PC-3 (cell line): ENCODE measurements at regions not wholly inside any gene's neighbourhood (a gene's known extent, or its start where the extent isn't known, plus 50 kb on each side); places are given as distances from the start of the nearest gene placed in this dataset.

Experiments used
- ATAC-seq: fragments of 200-7000 bp; cut with Tn5 transposase; 2 replicates; pipeline ENCODE4 v1.9.1; 2020; ENCODE audit warnings: mild to moderate bottlenecking, moderate library complexity
- BruUV-seq: library from RNA; stranded (reverse); fragments of 400-500 nt; replicated peaks from 2 replicates; lab custom pipeline; 2021; lab: Mats Ljungman, UMichigan
- CTCF ChIA-PET: fragments of 300-600 bp; sonication (Branson Sonifier 250); formaldehyde crosslinking; loops from one replicate; lab custom pipeline; 2022; ENCODE audit warnings: antibody characterized with exemption; lab: Charles Lee
- POLR2A ChIA-PET: fragments of 300-600 bp; sonication (Branson Sonifier 250); formaldehyde crosslinking; loops from one replicate; lab custom pipeline; 2022; ENCODE audit warnings: antibody characterized with exemption; ENCODE audit not compliant: unreplicated experiment; lab: Charles Lee
- DNase-seq: peaks from one replicate; pipeline ENCODE4 v3.0.0-alpha.2; 2015
- H2AFZ ChIP-seq: fragments of 300-600 bp; sonication (generic); 2 replicates; pipeline ENCODE4 v1.6.0; 2016; ENCODE audit warnings: antibody characterized with exemption, low read length
- H3F3A ChIP-seq: fragments of 300-600 bp; sonication (generic); one replicate; pipeline ENCODE4 v1.6.0; 2017; ENCODE audit warnings: antibody characterized with exemption, low read length, control low read depth, mild to moderate bottlenecking; ENCODE audit not compliant: unreplicated experiment
- H3K27ac ChIP-seq: fragments of 300-600 bp; sonication (generic); 2 replicates; pipeline ENCODE4 v1.5.1; 2016; ENCODE audit warnings: mild to moderate bottlenecking, low read length
- H3K27me3 ChIP-seq: fragments of 300-600 bp; sonication (generic); 2 replicates; pipeline ENCODE4 v1.6.1; 2016; ENCODE audit warnings: low read length, mixed read lengths
- H3K36me3 ChIP-seq: fragments of 300-600 bp; sonication (generic); 2 replicates; pipeline ENCODE4 v1.6.1; 2016; ENCODE audit warnings: low read depth, mixed run types, low read length, mixed read lengths
- H3K4me1 ChIP-seq: fragments of 300-600 bp; sonication (generic); 2 replicates; pipeline ENCODE4 v1.5.1; 2016; ENCODE audit warnings: low read length; ENCODE audit not compliant: insufficient read depth
- H3K4me2 ChIP-seq: fragments of 300-600 bp; sonication (generic); 2 replicates; pipeline ENCODE4 v1.6.0; 2016; ENCODE audit warnings: low read length
- H3K4me3 ChIP-seq: fragments of 300-600 bp; sonication (generic); 2 replicates; pipeline ENCODE4 v1.5.1; 2016; ENCODE audit warnings: mild to moderate bottlenecking, low read length, mixed read lengths
- H3K79me2 ChIP-seq: fragments of 300-600 bp; sonication (generic); 2 replicates; pipeline ENCODE4 v1.6.1; 2017; ENCODE audit warnings: low read length, mixed read lengths
- H3K9ac ChIP-seq: fragments of 300-600 bp; sonication (generic); 2 replicates; pipeline ENCODE4 v1.6.0; 2016; ENCODE audit warnings: mild to moderate bottlenecking, low read length
- H3K9me2 ChIP-seq: fragments of 300-600 bp; sonication (generic); replicated peaks from 2 replicates; pipeline ENCODE4 v1.6.1; 2016; ENCODE audit warnings: mixed run types, low read length, mixed read lengths
- H3K9me3 ChIP-seq: fragments of 300-600 bp; sonication (generic); 2 replicates; pipeline ENCODE4 v1.6.1; 2016; ENCODE audit warnings: low read length, mixed read lengths
- H4K20me1 ChIP-seq: fragments of 300-600 bp; sonication (generic); 2 replicates; pipeline ENCODE4 v1.6.1; 2016; ENCODE audit warnings: low read length, mixed read lengths
- CTCF ChIP-seq: fragments of 300-600 bp; sonication (generic); conservative IDR thresholded peaks from 2 replicates; pipeline ENCODE4 v1.5.1; 2017; ENCODE audit warnings: antibody characterized with exemption, low read depth, mild to moderate bottlenecking, low read length
- EZH2 ChIP-seq: fragments of 300-600 bp; sonication (generic); IDR thresholded peaks from one replicate; pipeline ENCODE4 v1.6.1; 2017; ENCODE audit warnings: antibody characterized with exemption, mild to moderate bottlenecking, low read length; ENCODE audit not compliant: unreplicated experiment
- EZH2phosphoT487 ChIP-seq: fragments of 300-600 bp; sonication (generic); IDR thresholded peaks from 2 replicates; pipeline ENCODE4 v1.6.1; 2018; ENCODE audit warnings: mild to moderate bottlenecking, antibody characterized with exemption, low read length, borderline replicate concordance
- intact Hi-C: fragments of 100-400 bp; cut with micrococcal nuclease; formaldehyde crosslinking; loops from 2 replicates; pipeline ENCODE4 v1.9.0; 2023

- no peaks in the 10 kb centered on the region for H3K9me2 ChIP-seq
- no peaks in the 10 kb centered on the region for H4K20me1 ChIP-seq
- ChIA-PET POLR2A (no interaction called here), CTCF (no interaction called here)
- H3K27me3 ChIP-seq, result no peaks in the 10 kb centered on the region
- intact Hi-C loops, result no loop called here
- TF ChIP-seq EZH2, result no peak
- no peak for TF ChIP-seq EZH2phosphoT487
- TF ChIP-seq CTCF, result no peak
- no peaks in the 10 kb centered on the region for H3K36me3 ChIP-seq
- no peaks in the 10 kb centered on the region for H3F3A ChIP-seq
- peak overlapping the region; percentile 53 for H3K4me2 ChIP-seq
- peak overlapping the region; percentile 7; the same call in 1 of the 2 replicates for H2AFZ ChIP-seq
- BruUV-seq, result no TSS peak
- ATAC-seq (peak; percentile 35; the same call in 1 of the 2 replicates), DNase-seq (peak; percentile 22)
- H3K4me1 ChIP-seq, result peaks cover 7% of the 10 kb centered on the region; the same call in 1 of the 2 replicates
- H3K79me2 ChIP-seq, result no peaks in the 10 kb centered on the region
- no peak overlapping the region for H3K9ac ChIP-seq
- peak overlapping the region; percentile 1; the same call in 1 of the 2 replicates for H3K4me3 ChIP-seq
- no peaks in the 10 kb centered on the region for H3K9me3 ChIP-seq
- H3K27ac ChIP-seq, result no peak overlapping the region
Measured at GRCh38 chr4:125062115-125063050, 252.4 kb upstream of the FAT4 start.

- Histone ChIP-seq H3F3A (no peaks in the 10 kb centered on the region), H3K9me2 (no peaks in the 10 kb centered on the region), H3K9me3 (no peaks in the 10 kb centered on the region), H2AFZ (no peak overlapping the region), H3K27me3 (no peaks in the 10 kb centered on the region), H3K36me3 (no peaks in the 10 kb centered on the region), H3K9ac (no peak overlapping the region), H3K4me1 (peaks cover 7% of the 10 kb centered on the region; the same call in 1 of the 2 replicates), H3K4me3 (no peak overlapping the region), H3K27ac (no peak overlapping the region), H3K79me2 (no peaks in the 10 kb centered on the region), H3K4me2 (no peak overlapping the region), H4K20me1 (no peaks in the 10 kb centered on the region)
- ChIA-PET CTCF (no interaction called here), POLR2A (no interaction called here)
- intact Hi-C loops, result no loop called here
- TF ChIP-seq EZH2phosphoT487 (no peak), EZH2 (no peak), CTCF (no peak)
- BruUV-seq, result no TSS peak
- DNase-seq, result no peak
- ATAC-seq, result no peak
Measured at GRCh38 chr4:125060376-125060775, 254.4 kb upstream of the FAT4 start.

GRCh38 chr4:125049711-125050110 is 265.0 kb upstream of the FAT4 start:
- POLR2A ChIA-PET, result no interaction called here
- Histone ChIP-seq H3K27ac (no peak overlapping the region), H3K79me2 (no peaks in the 10 kb centered on the region), H3K27me3 (no peaks in the 10 kb centered on the region), H3K9me3 (no peaks in the 10 kb centered on the region), H3K4me1 (no peaks in the 10 kb centered on the region), H3K9me2 (no peaks in the 10 kb centered on the region), H3K4me3 (no peak overlapping the region), H3F3A (no peaks in the 10 kb centered on the region), H3K9ac (no peak overlapping the region), H3K36me3 (no peaks in the 10 kb centered on the region), H3K4me2 (no peak overlapping the region), H4K20me1 (no peaks in the 10 kb centered on the region), H2AFZ (no peak overlapping the region)
- intact Hi-C loops, result no loop called here
- TF ChIP-seq CTCF (no peak), EZH2 (no peak), EZH2phosphoT487 (no peak)
- ATAC-seq (no peak), DNase-seq (no peak)
- no TSS peak for BruUV-seq
- CTCF ChIA-PET, result no interaction called here
